Endothelial cell of umbilical vein (primary cell): ENCODE measurements at regions not wholly inside any gene's neighbourhood (a gene's known extent, or its start where the extent isn't known, plus 50 kb on each side); places are given as distances from the start of the nearest gene placed in this dataset.

Experiments
- BruUV-seq: library from RNA; stranded (reverse); fragments of 400-500 nt; replicated peaks from 2 replicates; lab custom pipeline; 2021; lab: Mats Ljungman, UMichigan
- CTCF ChIA-PET: fragments of 300-600, 350-600 bp; sonication (Branson Sonifier 250); formaldehyde crosslinking; loops from one replicate; lab custom pipeline; 2021; ENCODE audit warnings: antibody characterized with exemption, inconsistent platforms; lab: Charles Lee
- POLR2A ChIA-PET: fragments of 300-600, 350-600 bp; sonication (Branson Sonifier 250); formaldehyde crosslinking; loops from one replicate; lab custom pipeline; 2021; ENCODE audit warnings: antibody characterized with exemption, inconsistent platforms; lab: Charles Lee
- DNase-seq: peaks from one replicate; pipeline ENCODE4 v3.0.0-alpha.2; 2011; ENCODE audit warnings: low read depth, low spot score
- FAIRE-seq: peaks from 2 replicates; lab custom pipeline; 2011; peaks lifted over from hg19 to GRCh38; lab: Jason Lieb, UNC
- H2AFZ ChIP-seq: 2 replicates; pipeline ENCODE4 v1.6.0; 2012; ENCODE audit warnings: low read depth, low read length, control low read depth, inconsistent platforms
- H3K27ac ChIP-seq: 2 replicates; pipeline ENCODE4 v1.5.1; 2011; ENCODE audit warnings: low read depth, mild to moderate bottlenecking, control low read depth, low read length, moderate library complexity; ENCODE audit not compliant: insufficient read depth
- H3K27me3 ChIP-seq, 2 experiments: 2 replicates each; pipeline versions ENCODE4 v1.6.0 to v1.6.1; 2011; ENCODE audit warnings: low read length in 2 of 2, mixed read lengths in 1 of 2; ENCODE audit not compliant: control insufficient read depth in 2 of 2, insufficient read depth in 2 of 2
- H3K36me3 ChIP-seq, 2 experiments: 2 replicates in 1 of 2; 3 replicates in 1 of 2; pipeline ENCODE4 v1.5.1; 2011; ENCODE audit warnings: low read length in 2 of 2, mild to moderate bottlenecking in 1 of 2, moderate library complexity in 1 of 2; ENCODE audit not compliant: control insufficient read depth in 2 of 2, insufficient read depth in 2 of 2; ENCODE audit errors: extremely low read depth in 1 of 2
- H3K4me1 ChIP-seq: 3 replicates; pipeline ENCODE4 v1.5.1; 2011; ENCODE audit warnings: mild to moderate bottlenecking, low read length; ENCODE audit not compliant: control insufficient read depth, insufficient read depth; ENCODE audit errors: extremely low read depth
- H3K4me2 ChIP-seq: 2 replicates; pipeline ENCODE4 v1.6.1; 2011; ENCODE audit warnings: low read length, control low read depth, mixed read lengths; ENCODE audit not compliant: insufficient read depth
- H3K4me3 ChIP-seq, 3 experiments: fragments of 200-600 bp in 1 of 3; sonication (generic), shearing (Covaris generic) in 1 of 3; replicated peaks in 1 of 3; 2 replicates each; pipeline ENCODE4 v1.5.1; 2011 to 2016; ENCODE audit warnings: control low read depth in 3 of 3, low read length in 3 of 3, mild to moderate bottlenecking in 2 of 3, inconsistent platforms in 1 of 3, low read depth in 1 of 3, moderate library complexity in 1 of 3; ENCODE audit not compliant: insufficient read depth in 1 of 3
- H3K79me2 ChIP-seq: 2 replicates; pipeline ENCODE4 v1.6.0; 2012; ENCODE audit warnings: low read length, inconsistent platforms; ENCODE audit not compliant: control insufficient read depth, insufficient read depth
- H3K9ac ChIP-seq: replicated peaks from 2 replicates; pipeline ENCODE3; 2011; ENCODE audit warnings: low read length, control low read depth; ENCODE audit not compliant: insufficient read depth; ENCODE audit errors: extremely low read depth
- H3K9me1 ChIP-seq: replicated peaks from 3 replicates; pipeline ENCODE4 v1.6.0; 2011; ENCODE audit warnings: mild to moderate bottlenecking, low read length; ENCODE audit not compliant: control insufficient read depth, insufficient read depth; ENCODE audit errors: extremely low read depth
- H3K9me3 ChIP-seq: replicated peaks from 2 replicates; pipeline ENCODE4 v1.5.1; 2012; ENCODE audit warnings: low read length, inconsistent platforms; ENCODE audit not compliant: control insufficient read depth, insufficient read depth
- H4K20me1 ChIP-seq: replicated peaks from 2 replicates; pipeline ENCODE3; 2011; ENCODE audit warnings: mild to moderate bottlenecking, low read length; ENCODE audit not compliant: control insufficient read depth, insufficient read depth; ENCODE audit errors: extremely low read depth
- EZH2 ChIP-seq: IDR thresholded peaks from 2 replicates; pipeline ENCODE4 v1.6.1; 2012; ENCODE audit warnings: borderline replicate concordance, low read depth, mild to moderate bottlenecking, moderate library complexity, low read length, inconsistent platforms; ENCODE audit not compliant: severe bottlenecking
- FOS ChIP-seq: IDR thresholded peaks from 2 replicates; pipeline ENCODE4 v1.6.1; 2011; ENCODE audit warnings: mild to moderate bottlenecking, low read length, moderate library complexity, borderline replicate concordance; ENCODE audit not compliant: insufficient read depth
- GATA2 ChIP-seq: IDR thresholded peaks from 2 replicates; pipeline ENCODE4 v1.7.0; 2011; ENCODE audit warnings: low read depth, mild to moderate bottlenecking, moderate library complexity, mixed read lengths, low read length; ENCODE audit not compliant: insufficient read length, insufficient read depth
- JUN ChIP-seq: IDR thresholded peaks from 2 replicates; pipeline ENCODE4 v1.6.1; 2011; ENCODE audit warnings: borderline replicate concordance, low read depth; ENCODE audit not compliant: insufficient read length, insufficient read depth
- MAX ChIP-seq: IDR thresholded peaks from 2 replicates; pipeline ENCODE4 v1.6.1; 2011; ENCODE audit not compliant: insufficient read depth, insufficient read length
- MYC ChIP-seq: IDR thresholded peaks from one replicate; pipeline ENCODE4 v1.6.1; 2011; ENCODE audit warnings: mild to moderate bottlenecking, low read depth, low read length
- POLR2A ChIP-seq: IDR thresholded peaks from 2 replicates; pipeline ENCODE4 v1.6.1; 2012; ENCODE audit warnings: low read depth, mild to moderate bottlenecking, control low read depth, low read length
- POLR2AphosphoS5 ChIP-seq: IDR thresholded peaks from 2 replicates; pipeline ENCODE4 v1.6.1; 2012; ENCODE audit warnings: low read depth, mild to moderate bottlenecking, control low read depth, low read length, moderate library complexity; ENCODE audit not compliant: insufficient read depth
- dilution Hi-C: fragments of 300-500 bp; cut with MboI; formaldehyde crosslinking; loops from one replicate; pipeline ENCODE4 v1.15.0; 2019; ENCODE audit warnings: low sequenced_read_pairs; ENCODE audit not compliant: extremely low pct_ligation_motif_present
- intact Hi-C: fragments of 100-400 bp; cut with micrococcal nuclease; formaldehyde crosslinking; loops from one replicate; pipeline ENCODE4 v1.10.0; 2022
- TF ChIP-seq, protein P1 (sequence below), 2 donors: IDR thresholded peaks; 1 replicate in 1 of 2; 2 replicates in 1 of 2; pipeline ENCODE4 v1.5.1; 2011; ENCODE audit warnings: low read length in 2 of 2, mild to moderate bottlenecking in 2 of 2, moderate library complexity in 2 of 2, control low read depth in 1 of 2, inconsistent platforms in 1 of 2, low read depth in 1 of 2; ENCODE audit not compliant: insufficient read depth in 1 of 2; ENCODE audit errors: extremely low read depth in 1 of 2

DNA sequence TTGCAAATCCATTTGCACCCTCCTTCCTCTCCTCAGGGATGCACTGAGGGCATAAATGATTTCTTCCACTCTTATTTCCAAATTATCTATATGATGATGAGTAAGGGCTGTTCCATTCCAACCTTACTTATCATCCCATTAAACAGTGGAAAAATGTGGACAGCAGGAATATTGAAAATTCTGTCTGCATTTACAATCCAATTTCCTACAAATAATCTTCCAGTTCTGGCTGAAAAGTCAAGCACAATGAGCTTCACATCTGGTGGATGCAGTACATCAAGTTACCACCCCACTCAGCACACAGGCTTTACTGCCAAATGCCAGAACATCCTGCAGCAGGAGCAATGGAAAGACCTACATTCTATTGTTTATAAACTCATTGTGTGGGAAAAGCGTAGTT, 345.0 kb upstream of the STEAP1 start:
- no TSS peak for BruUV-seq
- intact Hi-C loops = no loop called here
- Histone ChIP-seq H4K20me1 (no peaks in the 10 kb centered on the region), H3K4me3 (no peak overlapping the region), H3K4me2 (no peak overlapping the region), H3K27ac (no peak overlapping the region), H3K4me1 (no peaks in the 10 kb centered on the region), H3K9ac (no peak overlapping the region), H3K36me3 (no peaks in the 10 kb centered on the region), H2AFZ (no peak overlapping the region), H3K79me2 (no peaks in the 10 kb centered on the region), H3K9me3 (no peaks in the 10 kb centered on the region), H3K9me1 (no peaks in the 10 kb centered on the region), H3K27me3 (no peaks in the 10 kb centered on the region)
- DNase-seq (no peak), FAIRE-seq (no peak)
- ChIA-PET CTCF (no interaction called here), POLR2A (no interaction called here)
- dilution Hi-C loops = no loop called here
- TF ChIP-seq POLR2AphosphoS5 (no peak), POLR2A (no peak), FOS (no peak)

GRCh38 chr7:89813081-89813480, 341.2 kb upstream of the STEAP1 start:
- POLR2A ChIA-PET = no interaction called here
- Histone ChIP-seq H3K4me3 (no peak overlapping the region), H3K36me3 (no peaks in the 10 kb centered on the region), H3K9me1 (no peaks in the 10 kb centered on the region), H3K9me3 (no peaks in the 10 kb centered on the region), H3K4me2 (no peak overlapping the region), H3K4me1 (no peaks in the 10 kb centered on the region), H3K9ac (no peak overlapping the region), H3K79me2 (no peaks in the 10 kb centered on the region), H2AFZ (no peak overlapping the region), H4K20me1 (no peaks in the 10 kb centered on the region), H3K27me3 (no peaks in the 10 kb centered on the region), H3K27ac (no peak overlapping the region)
- dilution Hi-C loops = no loop called here
- intact Hi-C loops = no loop called here
- CTCF ChIA-PET = no interaction called here
- no peak for DNase-seq
- TF ChIP-seq FOS (no peak), EZH2 (no peak), POLR2AphosphoS5 (no peak), MYC (no peak), POLR2A (no peak), JUN (no peak), GATA2 (no peak), MAX (no peak)
- TF ChIP-seq, protein P1, sequence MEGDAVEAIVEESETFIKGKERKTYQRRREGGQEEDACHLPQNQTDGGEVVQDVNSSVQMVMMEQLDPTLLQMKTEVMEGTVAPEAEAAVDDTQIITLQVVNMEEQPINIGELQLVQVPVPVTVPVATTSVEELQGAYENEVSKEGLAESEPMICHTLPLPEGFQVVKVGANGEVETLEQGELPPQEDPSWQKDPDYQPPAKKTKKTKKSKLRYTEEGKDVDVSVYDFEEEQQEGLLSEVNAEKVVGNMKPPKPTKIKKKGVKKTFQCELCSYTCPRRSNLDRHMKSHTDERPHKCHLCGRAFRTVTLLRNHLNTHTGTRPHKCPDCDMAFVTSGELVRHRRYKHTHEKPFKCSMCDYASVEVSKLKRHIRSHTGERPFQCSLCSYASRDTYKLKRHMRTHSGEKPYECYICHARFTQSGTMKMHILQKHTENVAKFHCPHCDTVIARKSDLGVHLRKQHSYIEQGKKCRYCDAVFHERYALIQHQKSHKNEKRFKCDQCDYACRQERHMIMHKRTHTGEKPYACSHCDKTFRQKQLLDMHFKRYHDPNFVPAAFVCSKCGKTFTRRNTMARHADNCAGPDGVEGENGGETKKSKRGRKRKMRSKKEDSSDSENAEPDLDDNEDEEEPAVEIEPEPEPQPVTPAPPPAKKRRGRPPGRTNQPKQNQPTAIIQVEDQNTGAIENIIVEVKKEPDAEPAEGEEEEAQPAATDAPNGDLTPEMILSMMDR (IDR thresholded peaks at IDR 0.05; ENCODE audit: extremely low read depth in 1 of 2, insufficient read depth in 1 of 2, low read depth in 1 of 2, low read length in 2 of 2) = no peak
- BruUV-seq = no TSS peak
- no peak for FAIRE-seq
